Uterus (tissue), 3 donors: ENCODE measurements at regions not wholly inside any gene's neighbourhood (a gene's known extent, or its start where the extent isn't known, plus 50 kb on each side); places are given as distances from the start of the nearest gene placed in this dataset.

Experiments used
- DNase-seq, 2 donors: peaks; one replicate each; pipeline ENCODE4 v3.0.0-alpha.2; 2019 to 2020
- H3K27ac ChIP-seq, 2 donors: fragments of 200-600 bp; sonication (generic); 1 replicate in 1 of 2; 2 replicates in 1 of 2; pipeline ENCODE4 v1.5.1; 2016 to 2018
- H3K27me3 ChIP-seq, 2 donors: fragments of 200-600 bp; sonication (generic); one replicate each; pipeline ENCODE4 v1.5.1; 2018 to 2019; ENCODE audit warnings: control low read depth in 1 of 2
- H3K36me3 ChIP-seq, 2 donors: fragments of 200-600 bp; sonication (generic); one replicate each; pipeline ENCODE4 v1.5.1; 2019; ENCODE audit warnings: control low read depth in 1 of 2
- H3K4me1 ChIP-seq, 2 donors: fragments of 200-600 bp; sonication (generic); one replicate each; pipeline ENCODE4 v1.5.1; 2018 to 2019; ENCODE audit warnings: control low read depth in 1 of 2
- H3K4me3 ChIP-seq, 2 donors: fragments of 200-600 bp; sonication (generic); 1 replicate in 1 of 2; 2 replicates in 1 of 2; pipeline ENCODE4 v1.5.1; 2018 to 2019; ENCODE audit warnings: mild to moderate bottlenecking in 1 of 2
- H3K9me3 ChIP-seq, 2 donors: fragments of 200-600 bp; sonication (generic); one replicate each; pipeline ENCODE4 v1.5.1; 2019; ENCODE audit warnings: control low read depth in 1 of 2
- CTCF ChIP-seq, 4 experiments: fragments of 200-600 bp in 2 of 4; fragments of 450-650 bp in 2 of 4; sonication (generic) in 2 of 4; IDR thresholded peaks; one replicate each; pipeline ENCODE4 v1.5.1; 2016 to 2019; ENCODE audit warnings: antibody characterized with exemption in 4 of 4, mild to moderate bottlenecking in 2 of 4, moderate library complexity in 1 of 4
- POLR2A ChIP-seq, 2 donors: fragments of 450-650 bp; IDR thresholded peaks; one replicate each; pipeline ENCODE4 v1.6.1; 2016; ENCODE audit warnings: antibody characterized with exemption in 2 of 2, mild to moderate bottlenecking in 1 of 2, moderate library complexity in 1 of 2
- intact Hi-C: fragments of 100-400 bp; cut with DNase I; formaldehyde crosslinking; loops from one replicate; pipeline ENCODE4 v1.15.1; 2023; ENCODE audit warnings: low total_unique reads
- donor health status: DM: yes; HTN: yes; CAD: no.

- intact Hi-C loops, result no loop called here
- Histone ChIP-seq H3K27ac (no peak overlapping the region), H3K36me3 (no peaks in the 10 kb centered on the region), H3K9me3 (no peaks in the 10 kb centered on the region), H3K4me3 (no peak overlapping the region), H3K4me1 (no peaks in the 10 kb centered on the region), H3K27me3 (no peaks in the 10 kb centered on the region)
- TF ChIP-seq CTCF (IDR thresholded peaks at IDR 0.05), result no peak
- TF ChIP-seq POLR2A (IDR thresholded peaks at IDR 0.05), result no peak
- DNase-seq, result no peak
Measured at GRCh38 chr12:90899456-90900182, 55.4 kb downstream of the CCER1 start.

- no peaks in the 10 kb centered on the region for H3K9me3 ChIP-seq
- intact Hi-C loops, result no loop called here
- DNase-seq, result no peak
- no peaks in the 10 kb centered on the region for H3K27me3 ChIP-seq
- no peak overlapping the region for H3K27ac ChIP-seq
- no peaks in the 10 kb centered on the region for H3K36me3 ChIP-seq
- TF ChIP-seq CTCF (IDR thresholded peaks at IDR 0.05) (no peak), POLR2A (IDR thresholded peaks at IDR 0.05) (no peak)
- no peaks in the 10 kb centered on the region for H3K4me1 ChIP-seq
- no peak overlapping the region for H3K4me3 ChIP-seq
Measured at GRCh38 chr12:90897986-90898385, 57.0 kb downstream of the CCER1 start.

DNA sequence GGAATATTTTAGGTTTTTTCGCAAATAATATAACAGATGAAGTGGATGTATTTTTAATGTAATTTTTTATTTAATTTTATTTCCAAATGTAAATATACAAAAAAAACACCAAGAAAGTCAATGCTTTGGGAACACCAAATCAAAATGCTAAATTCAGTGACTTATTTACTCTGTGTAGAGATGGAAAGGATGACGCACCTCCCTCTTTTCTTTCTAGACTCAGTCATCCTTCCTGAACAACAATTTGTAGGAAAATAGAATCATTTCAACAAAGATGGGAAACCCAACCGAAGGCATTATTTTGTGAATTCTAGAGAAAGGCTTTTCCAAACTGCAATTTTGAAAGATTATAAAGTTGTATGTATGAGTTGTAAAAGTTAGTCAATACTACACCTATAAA lies 57.7 kb downstream of the CCER1 start:
- no peak for DNase-seq
- intact Hi-C loops, result no loop called here
- no peaks in the 10 kb centered on the region for H3K4me1 ChIP-seq
- H3K4me3 ChIP-seq, result no peak overlapping the region
- TF ChIP-seq POLR2A (IDR thresholded peaks at IDR 0.05), result no peak
- TF ChIP-seq CTCF (IDR thresholded peaks at IDR 0.05), result no peak
- no peaks in the 10 kb centered on the region for H3K9me3 ChIP-seq
- H3K36me3 ChIP-seq, result no peaks in the 10 kb centered on the region
- H3K27ac ChIP-seq, result no peak overlapping the region
- H3K27me3 ChIP-seq, result no peaks in the 10 kb centered on the region

GRCh38 chr12:90896821-90897220 lies 58.2 kb downstream of the CCER1 start:
- DNase-seq, result no peak
- intact Hi-C loops, result no loop called here
- Histone ChIP-seq H3K36me3 (no peaks in the 10 kb centered on the region), H3K27ac (no peak overlapping the region), H3K4me1 (no peaks in the 10 kb centered on the region), H3K9me3 (no peaks in the 10 kb centered on the region), H3K4me3 (no peak overlapping the region), H3K27me3 (no peaks in the 10 kb centered on the region)
- TF ChIP-seq POLR2A (IDR thresholded peaks at IDR 0.05) (no peak), CTCF (IDR thresholded peaks at IDR 0.05) (no peak)

DNA sequence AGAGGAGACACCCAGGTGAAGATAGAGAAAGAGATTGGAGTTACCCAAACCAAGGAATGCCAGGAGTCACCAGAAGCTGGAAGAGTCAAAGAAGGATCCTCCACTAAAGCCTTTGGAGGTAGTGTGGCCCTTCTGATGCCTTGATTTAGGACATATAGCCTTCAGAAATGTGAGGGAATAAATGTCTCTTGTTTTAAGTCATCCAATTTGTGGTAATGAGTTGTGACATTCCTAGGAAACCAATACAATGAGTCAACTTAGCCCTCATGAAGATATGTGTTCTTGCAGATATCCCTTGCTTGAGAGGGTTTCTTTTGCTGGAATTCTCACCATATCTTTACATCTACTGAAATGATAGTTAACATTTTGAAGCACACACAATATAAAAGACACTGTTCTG lies 58.8 kb downstream of the CCER1 start:
- no peak for TF ChIP-seq POLR2A (IDR thresholded peaks at IDR 0.05)
- TF ChIP-seq CTCF (IDR thresholded peaks at IDR 0.05), result no peak
- no peaks in the 10 kb centered on the region for H3K27me3 ChIP-seq
- no peaks in the 10 kb centered on the region for H3K36me3 ChIP-seq
- H3K4me3 ChIP-seq, result no peak overlapping the region
- no peak for DNase-seq
- no peak overlapping the region for H3K27ac ChIP-seq
- H3K4me1 ChIP-seq, result no peaks in the 10 kb centered on the region
- intact Hi-C loops, result no loop called here
- no peaks in the 10 kb centered on the region for H3K9me3 ChIP-seq
